GM13977 (cell line): ENCODE measurements at regions not wholly inside any gene's neighbourhood (a gene's known extent, or its start where the extent isn't known, plus 50 kb on each side); places are given as distances from the start of the nearest gene placed in this dataset.
"Not testable (repeated sequence)": the region's sequence is repeated elsewhere in the genome, so short reads cannot be mapped to it uniquely, and the experiment has no call there.

Source experiments
- DNase-seq: peaks from one replicate; pipeline ENCODE4 v3.0.0; 2012; ENCODE audit warnings: low spot score
- CTCF ChIP-seq: IDR thresholded peaks from 2 replicates; pipeline ENCODE4 v1.5.1; 2012; ENCODE audit warnings: mild to moderate bottlenecking, control low read depth; ENCODE audit not compliant: insufficient read depth; ENCODE audit errors: extremely low read depth, missing control alignments
- in situ Hi-C: fragments of 300-500 bp; cut with MboI; formaldehyde crosslinking; loops from one replicate; pipeline ENCODE4 v1.12.0; 2022; ENCODE audit warnings: low sequenced_read_pairs, low pct_unique_long_range_greater_than_20kb, mixed read lengths, inconsistent platforms; ENCODE audit not compliant: unreplicated experiment

GRCh38 chr20:50331469-50332363 lies 141.1 kb downstream of the CEBPB start:
- TF ChIP-seq CTCF = no peak
- in situ Hi-C loops = no loop called here
- no peak for DNase-seq

- in situ Hi-C loops = no loop called here
- no peak for DNase-seq
- no peak for TF ChIP-seq CTCF
These were observed 141.9 kb downstream of the CEBPB start for GRCh38 chr20:50332491-50332980.

- in situ Hi-C loops = no loop called here
- no peak for TF ChIP-seq CTCF
These were observed 142.6 kb downstream of the CEBPB start for GRCh38 chr20:50333131-50333670.

GRCh38 chr20:50333812-50334211 lies 143.2 kb downstream of the CEBPB start:
- in situ Hi-C loops = no loop called here
- no peak for TF ChIP-seq CTCF
- DNase-seq = no peak

More at GRCh38 chr20:50333131-50333670, 142.6 kb downstream of the CEBPB start:
- DNase-seq = no peak

- DNase-seq, in situ Hi-C loops: not testable (repeated sequence)
These were observed 143.9 kb downstream of the CEBPB start for GRCh38 chr20:50334512-50334911.

GRCh38 chr20:50335105-50335504 lies 144.5 kb downstream of the CEBPB start:
- DNase-seq = peak; percentile 54
- TF ChIP-seq CTCF = no peak
- in situ Hi-C loops = no loop called here

GRCh38 chr20:50335866-50336265 lies 145.2 kb downstream of the CEBPB start:
- in situ Hi-C loops = no loop called here
- DNase-seq = no peak
- no peak for TF ChIP-seq CTCF
